NB4 (cell line): ENCODE measurements at regions not wholly inside any gene's neighbourhood (a gene's known extent, or its start where the extent isn't known, plus 50 kb on each side); places are given as distances from the start of the nearest gene placed in this dataset.

Experiments used
- DNase-seq: peaks from one replicate; pipeline ENCODE4 v3.0.0; 2010; ENCODE audit warnings: low read depth
- H3K4me3 ChIP-seq: one replicate; pipeline ENCODE4 v1.5.1; 2011; ENCODE audit warnings: mild to moderate bottlenecking, low read depth, low read length, moderate library complexity
- MAX ChIP-seq: IDR thresholded peaks from 2 replicates; pipeline ENCODE4 v1.6.1; 2011; ENCODE audit warnings: low read depth, low read length
- MYC ChIP-seq: IDR thresholded peaks from 2 replicates; pipeline ENCODE4 v1.6.1; 2011; ENCODE audit warnings: low read depth, low read length
- POLR2A ChIP-seq: IDR thresholded peaks from 2 replicates; pipeline ENCODE4 v1.6.1; 2011; ENCODE audit warnings: mild to moderate bottlenecking; ENCODE audit not compliant: insufficient read length; ENCODE audit errors: extremely low read depth
- TF ChIP-seq, protein P1 (sequence below): IDR thresholded peaks from one replicate; pipeline ENCODE4 v1.5.1; 2012; ENCODE audit warnings: low read depth, low read length

GRCh38 chr13:63901630-63902029 is 2486.0 kb upstream of the PCDH20 start:
- TF ChIP-seq, protein P1, sequence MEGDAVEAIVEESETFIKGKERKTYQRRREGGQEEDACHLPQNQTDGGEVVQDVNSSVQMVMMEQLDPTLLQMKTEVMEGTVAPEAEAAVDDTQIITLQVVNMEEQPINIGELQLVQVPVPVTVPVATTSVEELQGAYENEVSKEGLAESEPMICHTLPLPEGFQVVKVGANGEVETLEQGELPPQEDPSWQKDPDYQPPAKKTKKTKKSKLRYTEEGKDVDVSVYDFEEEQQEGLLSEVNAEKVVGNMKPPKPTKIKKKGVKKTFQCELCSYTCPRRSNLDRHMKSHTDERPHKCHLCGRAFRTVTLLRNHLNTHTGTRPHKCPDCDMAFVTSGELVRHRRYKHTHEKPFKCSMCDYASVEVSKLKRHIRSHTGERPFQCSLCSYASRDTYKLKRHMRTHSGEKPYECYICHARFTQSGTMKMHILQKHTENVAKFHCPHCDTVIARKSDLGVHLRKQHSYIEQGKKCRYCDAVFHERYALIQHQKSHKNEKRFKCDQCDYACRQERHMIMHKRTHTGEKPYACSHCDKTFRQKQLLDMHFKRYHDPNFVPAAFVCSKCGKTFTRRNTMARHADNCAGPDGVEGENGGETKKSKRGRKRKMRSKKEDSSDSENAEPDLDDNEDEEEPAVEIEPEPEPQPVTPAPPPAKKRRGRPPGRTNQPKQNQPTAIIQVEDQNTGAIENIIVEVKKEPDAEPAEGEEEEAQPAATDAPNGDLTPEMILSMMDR: no peak
- TF ChIP-seq MYC: no peak
- no peak for TF ChIP-seq POLR2A
- no peak for TF ChIP-seq MAX
- DNase-seq: no peak
- H3K4me3 ChIP-seq: no peak overlapping the region

DNA sequence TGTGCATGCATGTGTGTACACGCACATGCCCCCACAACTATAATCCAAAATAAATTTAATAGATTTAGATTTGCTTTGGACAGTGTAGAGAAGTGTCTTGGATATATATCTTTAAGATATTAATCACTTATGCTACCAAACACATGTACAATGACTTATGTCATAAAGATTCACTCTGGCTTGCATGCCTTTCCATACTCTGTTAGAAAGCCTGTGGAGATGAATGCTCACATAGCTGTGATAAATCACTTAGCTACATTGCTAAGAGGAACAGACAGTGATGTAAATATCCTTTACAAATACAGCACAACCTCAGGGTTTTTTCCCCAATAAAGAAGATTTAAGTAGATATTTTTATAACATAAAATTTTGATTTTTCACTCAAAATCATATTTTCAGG is 2484.8 kb upstream of the PCDH20 start:
- no peak for DNase-seq
- TF ChIP-seq, protein P1: no peak
- no peak for TF ChIP-seq MYC
- H3K4me3 ChIP-seq: no peak overlapping the region

GRCh38 chr13:63896321-63896720 is 2480.7 kb upstream of the PCDH20 start:
- no peak overlapping the region for H3K4me3 ChIP-seq
- DNase-seq: no peak
- TF ChIP-seq, protein P1: no peak
- TF ChIP-seq MYC: no peak
- TF ChIP-seq POLR2A: no peak
- no peak for TF ChIP-seq MAX

DNA sequence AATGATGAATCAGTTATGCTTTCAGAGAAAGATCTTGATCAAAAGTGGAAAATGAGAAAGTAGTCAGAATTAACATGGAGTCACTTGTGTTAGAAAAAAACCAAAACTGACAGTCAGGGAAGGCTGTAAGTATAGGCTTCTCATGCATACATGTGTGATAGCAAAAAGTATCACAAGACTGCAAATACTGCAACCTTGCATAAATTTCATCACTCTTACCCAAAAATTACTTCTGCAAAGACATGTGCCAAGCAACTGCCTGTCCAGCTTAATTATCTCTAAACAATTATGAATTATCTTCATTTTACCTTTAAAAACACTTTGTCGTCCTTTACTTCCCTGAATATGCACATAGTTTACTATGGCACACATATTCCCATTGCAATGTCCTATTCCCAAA is 2466.4 kb upstream of the PCDH20 start:
- H3K4me3 ChIP-seq: no peak overlapping the region
- TF ChIP-seq, protein P1: no peak
- TF ChIP-seq MAX (no peak), POLR2A (no peak), MYC (no peak)
- no peak for DNase-seq

GRCh38 chr13:63880705-63881104 is 2465.1 kb upstream of the PCDH20 start:
- no peak overlapping the region for H3K4me3 ChIP-seq
- no peak for TF ChIP-seq MYC
- TF ChIP-seq MAX: no peak
- TF ChIP-seq, protein P1: no peak
- no peak for TF ChIP-seq POLR2A
- DNase-seq: no peak

GRCh38 chr13:63873936-63874335 is 2458.3 kb upstream of the PCDH20 start:
- no peak overlapping the region for H3K4me3 ChIP-seq
- DNase-seq: no peak
- no peak for TF ChIP-seq POLR2A
- TF ChIP-seq MAX: no peak
